Neuron (in vitro differentiated cells): ENCODE measurements at regions not wholly inside any gene's neighbourhood (a gene's known extent, or its start where the extent isn't known, plus 50 kb on each side); places are given as distances from the start of the nearest gene placed in this dataset.

Experiments
- H2AFZ ChIP-seq: one replicate; pipeline ENCODE4 v1.6.1; 2013; ENCODE audit warnings: low read depth, mild to moderate bottlenecking, inconsistent platforms, low read length, moderate library complexity
- H3K27me3 ChIP-seq: one replicate; pipeline ENCODE4 v1.6.1; 2013; ENCODE audit warnings: low read length; ENCODE audit not compliant: insufficient read depth
- H3K36me3 ChIP-seq: one replicate; pipeline ENCODE4 v1.6.1; 2013; ENCODE audit warnings: low read length; ENCODE audit not compliant: insufficient read depth
- H3K4me1 ChIP-seq: one replicate; pipeline ENCODE4 v1.6.1; 2013; ENCODE audit warnings: low read length; ENCODE audit not compliant: insufficient read depth
- H3K4me3 ChIP-seq: 2 replicates; pipeline ENCODE4 v1.5.1; 2013; ENCODE audit warnings: mild to moderate bottlenecking, low read length, moderate library complexity
- H3K9me3 ChIP-seq: one replicate; pipeline ENCODE4 v1.6.1; 2013; ENCODE audit warnings: low read length

- H2AFZ ChIP-seq: no peak overlapping the region
- H3K4me3 ChIP-seq: no peak overlapping the region
- H3K4me1 ChIP-seq: no peaks in the 10 kb centered on the region
- no peaks in the 10 kb centered on the region for H3K9me3 ChIP-seq
- H3K36me3 ChIP-seq: no peaks in the 10 kb centered on the region
- no peaks in the 10 kb centered on the region for H3K27me3 ChIP-seq
Measured at GRCh38 chr14:61939776-61940175, 177.6 kb downstream of the SNAPC1 start.

- H2AFZ ChIP-seq: no peak overlapping the region
- no peaks in the 10 kb centered on the region for H3K9me3 ChIP-seq
- H3K36me3 ChIP-seq: no peaks in the 10 kb centered on the region
- no peaks in the 10 kb centered on the region for H3K27me3 ChIP-seq
- H3K4me3 ChIP-seq: no peak overlapping the region
- no peaks in the 10 kb centered on the region for H3K4me1 ChIP-seq
Measured at GRCh38 chr14:61940666-61941420, 178.6 kb downstream of the SNAPC1 start.

GRCh38 chr14:61941421-61942150 lies 179.4 kb downstream of the SNAPC1 start:
- no peaks in the 10 kb centered on the region for H3K36me3 ChIP-seq
- H3K4me1 ChIP-seq: no peaks in the 10 kb centered on the region
- H3K27me3 ChIP-seq: no peaks in the 10 kb centered on the region
- H3K4me3 ChIP-seq: no peak overlapping the region
- H3K9me3 ChIP-seq: no peaks in the 10 kb centered on the region
- no peak overlapping the region for H2AFZ ChIP-seq

DNA sequence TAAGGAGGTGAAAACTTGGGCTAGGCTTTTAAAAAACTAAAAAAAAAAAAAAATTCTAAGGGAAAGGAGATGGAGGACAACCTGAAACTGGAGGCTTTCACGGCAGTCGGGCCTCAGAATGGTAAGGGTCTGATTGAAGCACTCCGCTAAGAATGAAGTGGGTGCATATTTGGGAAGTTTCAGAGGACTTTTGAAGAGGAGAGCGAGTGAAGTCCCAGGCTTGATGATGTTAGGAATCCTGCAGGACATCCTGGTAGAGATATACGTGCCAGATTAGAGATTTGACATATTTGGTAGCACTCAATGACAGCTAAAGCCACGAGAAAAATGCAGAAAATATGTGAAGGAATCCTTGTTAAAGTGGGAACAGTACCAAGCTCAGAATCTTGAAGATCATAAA lies 186.2 kb downstream of the SNAPC1 start:
- Histone ChIP-seq H3K4me1 (no peaks in the 10 kb centered on the region), H3K9me3 (no peaks in the 10 kb centered on the region), H3K4me3 (no peak overlapping the region), H3K36me3 (no peaks in the 10 kb centered on the region), H2AFZ (no peak overlapping the region), H3K27me3 (no peaks in the 10 kb centered on the region)

DNA sequence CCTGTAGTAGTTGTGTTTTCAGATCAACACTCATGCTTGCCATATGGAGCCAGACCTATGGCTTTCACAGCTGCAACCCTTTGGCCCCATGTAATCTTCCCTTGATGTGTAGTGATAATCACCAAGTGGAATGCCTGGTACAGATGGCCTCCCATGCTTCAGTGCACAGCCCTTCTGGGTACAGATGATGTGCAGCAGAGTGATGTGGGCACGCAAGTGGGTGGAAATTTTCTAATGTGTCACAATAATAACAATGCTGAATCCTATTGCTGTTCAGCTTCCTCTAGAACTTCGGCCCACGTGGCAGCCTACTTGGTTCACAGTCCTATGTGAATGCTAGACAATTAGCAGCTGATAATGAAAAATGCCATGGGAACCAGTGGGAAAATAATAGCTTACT lies 188.1 kb downstream of the SNAPC1 start:
- no peaks in the 10 kb centered on the region for H3K27me3 ChIP-seq
- no peaks in the 10 kb centered on the region for H3K36me3 ChIP-seq
- H2AFZ ChIP-seq: no peak overlapping the region
- no peaks in the 10 kb centered on the region for H3K4me1 ChIP-seq
- H3K9me3 ChIP-seq: no peaks in the 10 kb centered on the region
- H3K4me3 ChIP-seq: no peak overlapping the region

GRCh38 chr14:61953602-61954001 lies 191.4 kb downstream of the SNAPC1 start:
- no peaks in the 10 kb centered on the region for H3K27me3 ChIP-seq
- no peaks in the 10 kb centered on the region for H3K4me1 ChIP-seq
- no peak overlapping the region for H2AFZ ChIP-seq
- no peaks in the 10 kb centered on the region for H3K36me3 ChIP-seq
- H3K4me3 ChIP-seq: no peak overlapping the region
- H3K9me3 ChIP-seq: no peaks in the 10 kb centered on the region

- Histone ChIP-seq H3K36me3 (no peaks in the 10 kb centered on the region), H3K9me3 (no peaks in the 10 kb centered on the region), H3K4me3 (no peak overlapping the region), H3K4me1 (no peaks in the 10 kb centered on the region), H3K27me3 (no peaks in the 10 kb centered on the region), H2AFZ (no peak overlapping the region)
Measured at GRCh38 chr14:61954306-61954705, 192.1 kb downstream of the SNAPC1 start.

DNA sequence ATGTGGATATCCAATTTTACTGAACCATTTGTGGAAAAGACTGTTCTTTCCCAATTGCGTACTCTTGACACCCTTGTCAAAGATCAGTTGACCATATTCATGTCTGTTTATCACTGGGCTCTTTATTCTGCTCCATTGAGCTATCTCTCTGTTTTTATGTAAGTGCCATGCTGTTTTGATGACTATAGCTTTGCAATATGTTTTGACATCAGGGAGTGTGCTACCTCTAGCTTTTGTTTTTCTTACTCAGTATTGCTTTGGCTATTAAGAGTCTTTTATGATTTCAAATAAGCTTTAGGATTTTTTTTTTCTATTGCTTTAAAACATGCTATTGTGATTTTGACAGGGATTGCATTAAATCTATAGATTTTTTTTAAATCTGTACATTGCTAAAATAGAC lies 194.3 kb downstream of the SNAPC1 start:
- no peaks in the 10 kb centered on the region for H3K27me3 ChIP-seq

DNA sequence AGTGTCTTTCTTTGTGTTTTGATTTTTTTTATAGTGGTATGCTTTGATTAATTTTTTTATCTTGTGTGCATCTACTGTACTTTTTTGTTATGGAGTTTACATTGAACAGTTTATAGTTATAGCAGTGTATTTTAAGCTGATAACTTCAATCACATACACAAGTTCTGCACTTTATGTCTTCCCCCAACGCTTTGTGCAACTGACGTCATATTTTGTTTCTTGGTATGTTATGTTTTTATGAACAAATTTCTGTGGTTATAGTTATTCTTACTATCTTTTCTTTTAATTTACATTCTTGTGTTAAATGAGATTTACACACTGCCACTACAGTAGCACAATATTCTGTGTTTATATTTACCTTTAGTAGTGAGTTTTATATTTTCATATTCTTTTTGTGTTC lies 197.1 kb downstream of the SNAPC1 start:
- H3K27me3 ChIP-seq: no peaks in the 10 kb centered on the region

More for the DNA sequence above, 194.3 kb downstream of the SNAPC1 start:
- no peak overlapping the region for H3K4me3 ChIP-seq
- no peaks in the 10 kb centered on the region for H3K4me1 ChIP-seq
- no peaks in the 10 kb centered on the region for H3K9me3 ChIP-seq
- no peaks in the 10 kb centered on the region for H3K36me3 ChIP-seq
- no peak overlapping the region for H2AFZ ChIP-seq

DNA sequence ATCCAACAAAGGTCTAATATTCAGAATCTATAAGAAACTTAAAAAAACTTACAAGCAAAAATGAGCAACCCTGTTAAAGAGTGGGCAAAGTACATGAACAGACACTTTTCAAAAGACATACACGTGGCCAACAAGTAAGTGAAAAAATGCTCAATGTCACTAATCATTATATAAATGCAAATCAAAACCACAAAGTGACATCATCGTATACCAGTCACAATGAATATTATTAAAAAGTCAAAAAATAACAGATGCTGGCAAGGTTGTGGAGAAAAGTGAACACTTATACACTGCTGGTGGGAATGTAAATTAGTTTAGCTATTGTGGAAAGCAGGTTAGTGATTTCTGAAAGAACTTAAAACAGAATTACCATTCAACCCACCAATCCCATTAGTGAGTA lies 199.1 kb downstream of the SNAPC1 start:
- no peaks in the 10 kb centered on the region for H3K4me1 ChIP-seq
- no peaks in the 10 kb centered on the region for H3K9me3 ChIP-seq
- no peak overlapping the region for H3K4me3 ChIP-seq
- no peak overlapping the region for H2AFZ ChIP-seq
- H3K36me3 ChIP-seq: no peaks in the 10 kb centered on the region
- no peaks in the 10 kb centered on the region for H3K27me3 ChIP-seq

More for the DNA sequence above, 197.1 kb downstream of the SNAPC1 start:
- Histone ChIP-seq H3K4me1 (no peaks in the 10 kb centered on the region), H3K9me3 (no peaks in the 10 kb centered on the region), H3K36me3 (no peaks in the 10 kb centered on the region), H3K4me3 (no peak overlapping the region), H2AFZ (no peak overlapping the region)

GRCh38 chr14:61963926-61964325 lies 201.7 kb downstream of the SNAPC1 start:
- H3K4me1 ChIP-seq: no peaks in the 10 kb centered on the region
- H2AFZ ChIP-seq: no peak overlapping the region
- H3K4me3 ChIP-seq: no peak overlapping the region
- H3K27me3 ChIP-seq: no peaks in the 10 kb centered on the region
- no peaks in the 10 kb centered on the region for H3K9me3 ChIP-seq
- no peaks in the 10 kb centered on the region for H3K36me3 ChIP-seq

DNA sequence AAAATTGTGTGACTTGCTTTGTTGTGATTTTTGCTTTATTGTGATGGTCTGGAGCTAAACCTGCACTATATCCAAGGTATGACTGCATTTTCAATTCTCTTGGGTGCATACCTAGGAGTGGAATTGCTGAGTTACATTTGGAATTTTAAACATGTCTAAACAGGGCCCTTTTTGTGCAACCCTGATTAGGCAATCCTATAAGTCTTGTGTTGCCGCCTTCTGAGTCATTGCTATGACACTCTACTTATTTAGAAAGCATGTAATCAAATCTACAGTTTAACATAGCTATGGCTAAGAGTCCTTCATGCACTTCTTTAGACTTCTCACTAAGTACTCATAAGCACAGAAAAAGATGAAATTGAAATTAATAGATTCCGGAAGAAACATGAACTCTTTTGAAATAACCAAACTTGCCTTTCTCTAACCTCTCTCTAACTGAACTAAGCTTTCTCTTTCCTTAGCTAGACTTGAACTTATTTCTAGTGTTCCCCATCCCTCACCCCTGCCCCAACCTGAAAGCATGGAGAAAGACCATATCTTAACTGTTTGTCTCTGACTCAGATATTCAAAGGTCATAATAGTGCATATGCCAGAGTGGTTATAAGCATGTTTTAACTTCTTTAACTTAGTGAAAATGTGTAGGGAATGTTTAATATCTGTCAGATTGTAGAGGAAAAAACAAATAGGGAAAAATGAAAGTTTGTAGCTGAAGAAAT lies 203.0 kb downstream of the SNAPC1 start:
- no peaks in the 10 kb centered on the region for H3K4me1 ChIP-seq
- no peaks in the 10 kb centered on the region for H3K36me3 ChIP-seq
- no peak overlapping the region for H3K4me3 ChIP-seq
- no peak overlapping the region for H2AFZ ChIP-seq
- no peaks in the 10 kb centered on the region for H3K27me3 ChIP-seq
- H3K9me3 ChIP-seq: no peaks in the 10 kb centered on the region

GRCh38 chr14:61968207-61968606 lies 206.0 kb downstream of the SNAPC1 start:
- H3K4me1 ChIP-seq: no peaks in the 10 kb centered on the region
- no peaks in the 10 kb centered on the region for H3K27me3 ChIP-seq
- no peaks in the 10 kb centered on the region for H3K9me3 ChIP-seq
- no peak overlapping the region for H2AFZ ChIP-seq
- no peak overlapping the region for H3K4me3 ChIP-seq
- H3K36me3 ChIP-seq: no peaks in the 10 kb centered on the region
